ENCODE measurements at regions not wholly inside any gene's neighbourhood (a gene's known extent, or its start where the extent isn't known, plus 50 kb on each side); places are given as distances from the start of the nearest gene placed in this dataset.

- DNase-seq: no peak
Observed at GRCh38 chr1:228979325-228979699, 244.0 kb downstream of the RHOU start.

DNA sequence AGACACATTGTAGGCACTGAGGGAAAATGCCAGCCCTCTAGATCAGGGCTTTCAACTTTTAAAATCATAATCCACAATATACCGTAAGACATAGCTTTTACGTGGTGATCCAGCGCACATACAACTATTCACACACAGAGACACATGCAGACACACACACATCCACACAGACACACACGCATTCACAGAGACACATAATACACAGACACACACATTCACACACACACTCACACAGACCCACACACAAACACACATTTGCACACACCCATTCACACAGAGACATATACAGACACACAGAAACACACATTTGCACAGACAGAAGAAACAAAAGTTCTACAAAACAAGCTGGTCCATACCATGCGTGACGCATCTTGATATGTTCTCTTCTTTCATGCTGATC, 244.5 kb downstream of the RHOU start:
- DNase-seq: no peak

DNA sequence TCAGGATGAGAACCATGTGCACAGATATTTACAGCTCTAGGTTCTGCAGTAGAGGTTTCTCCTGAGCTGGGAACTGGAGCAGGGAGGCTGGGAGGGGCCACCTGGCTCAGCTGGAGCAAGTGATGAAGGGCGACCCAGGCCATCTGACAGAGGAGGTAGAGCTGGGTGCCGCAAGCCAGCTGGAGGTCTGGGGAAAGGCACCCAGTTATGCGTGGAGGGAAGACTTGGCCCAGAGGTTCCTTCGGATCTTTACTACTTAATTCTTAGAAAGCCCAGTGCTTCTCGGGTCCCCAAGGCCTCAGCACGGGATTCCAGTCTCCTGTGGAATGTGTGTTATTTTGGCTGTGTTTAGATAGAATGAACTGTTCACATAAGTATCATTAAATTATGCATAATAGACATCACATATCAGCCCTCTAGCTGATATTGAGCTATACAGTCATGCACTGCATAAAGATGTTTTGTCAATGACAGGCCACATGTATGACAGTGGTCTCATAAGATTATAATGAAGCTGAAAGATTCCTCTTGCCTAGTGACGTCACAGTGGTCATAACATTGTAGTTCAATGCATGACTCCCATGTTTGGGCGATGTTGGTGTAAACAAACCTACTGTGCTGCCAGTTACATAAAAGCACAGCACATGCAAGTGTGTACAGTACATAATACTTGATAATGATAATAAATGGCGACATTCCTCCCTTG, 245.1 kb downstream of the RHOU start:
- no peak for DNase-seq

- DNase-seq: peak; percentile 22
Observed at GRCh38 chr1:228982637-228983036, 247.4 kb downstream of the RHOU start.

GRCh38 chr1:228983231-228983660, 248.0 kb downstream of the RHOU start:
- no peak for DNase-seq

DNA sequence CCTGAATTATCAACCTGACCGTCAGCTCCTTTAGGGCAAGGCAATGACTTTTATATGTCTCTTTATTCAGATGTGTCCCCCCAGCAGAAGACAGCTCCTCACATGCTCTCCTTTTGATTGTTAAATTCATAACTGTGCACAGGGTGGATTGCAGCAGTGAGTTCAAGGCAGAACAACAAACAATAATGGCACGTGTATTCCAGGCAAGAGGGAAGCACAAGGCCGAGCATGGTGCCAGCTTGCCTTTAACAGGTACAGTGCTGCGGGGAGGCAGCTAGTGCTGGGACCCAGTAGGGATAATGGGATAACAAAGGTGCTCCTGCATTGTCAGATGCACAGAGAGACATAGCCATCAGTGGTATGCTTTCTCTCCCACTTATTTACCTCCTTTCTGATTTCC, 248.4 kb downstream of the RHOU start:
- no peak for DNase-seq

GRCh38 chr1:228984107-228984506, 248.8 kb downstream of the RHOU start:
- DNase-seq: no peak

DNA sequence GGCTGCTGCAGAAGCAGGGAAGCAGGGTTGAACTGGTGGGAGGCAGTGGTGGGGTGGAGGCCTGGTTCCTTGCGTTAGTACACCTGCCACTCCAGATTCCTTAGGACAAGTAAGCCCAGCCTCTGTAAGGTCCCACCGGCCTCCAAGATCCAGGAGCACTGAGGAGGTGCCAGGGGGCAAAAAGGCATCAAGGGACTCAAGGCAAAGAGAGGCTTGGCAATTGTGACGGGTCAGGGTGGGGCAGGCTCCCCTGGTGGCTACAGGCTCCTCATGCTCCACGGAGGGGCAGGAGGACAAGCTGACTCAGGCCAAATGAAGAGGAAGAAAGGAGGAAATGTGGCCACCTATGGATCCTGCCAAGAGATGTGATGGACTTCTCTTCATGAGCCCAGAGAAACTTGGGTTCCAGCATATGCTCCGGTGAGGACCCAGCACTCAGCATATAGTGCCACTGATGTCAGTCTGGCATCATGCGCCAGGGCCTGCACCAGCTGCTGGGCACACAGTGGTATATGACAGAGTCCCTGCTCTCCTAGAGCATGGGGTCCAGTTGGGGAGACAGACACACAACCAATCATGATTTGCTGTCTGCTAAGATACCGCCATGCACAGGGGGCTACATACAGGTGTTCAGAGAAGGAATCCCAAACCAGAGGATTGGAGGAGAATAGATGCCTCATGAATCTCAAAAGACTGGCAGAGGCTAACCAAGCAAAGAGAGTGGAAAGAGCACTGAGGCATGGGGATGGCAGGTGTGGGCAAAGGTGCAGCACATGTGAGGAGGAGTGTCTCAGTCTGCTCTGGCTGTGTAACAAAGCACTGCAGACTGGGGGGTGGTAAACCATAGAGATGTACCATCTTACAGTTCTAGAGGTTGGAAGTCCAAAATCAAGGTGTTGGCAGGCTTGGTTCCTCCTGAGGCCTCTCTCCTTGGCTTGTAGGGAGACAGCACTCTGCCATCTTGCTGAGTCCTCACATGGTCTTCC, 249.7 kb downstream of the RHOU start:
- DNase-seq: no peak

DNA sequence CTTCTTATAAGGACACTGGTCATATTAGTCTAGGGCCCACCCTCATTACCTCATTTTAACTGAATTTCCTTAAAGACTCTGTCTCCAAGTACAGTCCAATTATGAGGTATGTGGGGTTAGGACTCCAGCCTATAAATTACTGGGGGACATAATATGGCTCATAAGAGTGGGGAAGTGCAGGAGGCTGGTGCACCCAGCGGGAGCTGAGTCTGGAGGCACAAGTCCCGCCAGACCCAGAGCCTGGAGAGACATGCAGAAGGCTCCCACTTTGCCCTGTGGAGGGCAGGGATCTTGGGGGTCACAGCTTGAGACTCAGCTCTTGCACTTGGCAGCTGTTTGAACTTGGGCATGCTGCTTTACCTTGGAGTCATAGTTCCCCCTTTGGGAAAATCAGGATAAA, 250.4 kb downstream of the RHOU start:
- no peak for DNase-seq

DNA sequence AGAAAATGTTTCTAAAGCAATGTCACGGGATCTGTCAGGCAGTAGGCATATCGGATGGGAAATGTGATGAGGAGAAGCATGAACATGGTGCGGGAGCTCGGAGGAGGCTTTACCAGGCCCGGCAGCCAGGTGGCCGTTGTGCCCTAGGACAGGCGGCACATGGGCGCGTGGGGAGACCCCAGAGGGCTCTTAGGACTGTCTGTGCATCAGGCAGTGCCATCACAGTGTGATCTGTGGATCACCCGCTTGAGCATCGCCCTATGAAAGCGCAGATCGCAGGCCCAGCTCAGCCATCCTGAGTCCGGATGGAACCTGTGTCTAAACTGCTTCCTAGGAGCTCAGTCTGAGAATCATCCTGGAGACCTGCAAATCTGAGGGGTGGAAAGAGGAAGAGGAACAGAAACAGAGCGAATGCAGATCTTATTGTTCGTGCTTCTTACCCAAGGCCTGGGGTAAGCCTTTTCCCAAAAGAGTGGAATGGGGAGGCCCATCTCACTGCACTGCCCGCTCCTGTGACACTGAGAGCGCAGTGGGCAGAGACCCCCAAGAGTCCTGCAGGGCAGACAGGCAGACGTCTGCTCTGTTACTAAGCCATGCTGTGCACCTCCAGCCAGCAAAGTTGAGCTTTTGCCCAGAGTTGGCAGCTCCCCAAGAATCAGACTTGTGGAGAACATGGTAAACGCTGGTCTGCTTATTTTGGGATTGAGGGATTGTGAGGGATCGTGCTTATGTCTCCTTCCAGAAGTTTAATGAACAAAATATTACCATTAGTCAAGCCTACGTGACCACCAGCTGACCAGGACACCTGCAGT, 251.0 kb downstream of the RHOU start:
- peak; percentile 21 for DNase-seq

GRCh38 chr1:228987286-228987685, 252.0 kb downstream of the RHOU start:
- DNase-seq: no peak

DNA sequence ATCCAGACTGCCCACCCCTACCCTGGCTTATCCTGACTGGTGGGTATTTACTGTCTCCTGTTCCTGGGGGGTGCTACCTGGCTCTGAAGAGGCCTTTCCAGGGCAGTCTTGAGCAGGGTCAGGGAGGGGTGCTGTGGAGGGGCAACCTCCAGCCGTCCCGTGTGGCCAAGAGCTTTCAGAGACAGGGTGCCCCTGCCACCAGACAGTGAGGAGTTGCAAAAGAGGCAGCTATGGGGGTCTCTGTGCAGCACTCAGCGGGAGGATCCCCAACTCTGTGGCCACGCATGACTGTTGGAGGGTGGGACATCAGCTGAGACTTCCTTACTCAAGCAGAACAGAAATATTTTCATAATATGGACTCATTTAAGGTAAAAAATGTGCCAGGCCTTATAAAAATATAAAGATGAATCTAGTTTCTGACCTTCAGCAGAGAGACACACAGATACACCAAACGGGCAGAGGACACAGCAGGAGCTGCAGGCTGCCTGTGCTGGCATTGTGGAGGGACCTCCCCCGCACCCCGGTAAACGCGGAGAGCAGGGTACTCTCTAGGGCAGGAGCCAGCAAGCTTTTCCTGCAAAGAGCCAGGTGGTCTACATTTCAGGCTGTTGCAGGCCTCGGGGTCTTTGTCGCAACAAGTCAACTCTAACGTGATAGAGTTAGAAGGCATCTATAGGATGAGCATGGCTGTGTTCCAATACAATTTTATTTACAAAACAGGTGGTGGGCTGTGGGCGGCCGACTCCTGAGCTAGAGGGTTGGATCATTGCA, 252.6 kb downstream of the RHOU start:
- no peak for DNase-seq

DNA sequence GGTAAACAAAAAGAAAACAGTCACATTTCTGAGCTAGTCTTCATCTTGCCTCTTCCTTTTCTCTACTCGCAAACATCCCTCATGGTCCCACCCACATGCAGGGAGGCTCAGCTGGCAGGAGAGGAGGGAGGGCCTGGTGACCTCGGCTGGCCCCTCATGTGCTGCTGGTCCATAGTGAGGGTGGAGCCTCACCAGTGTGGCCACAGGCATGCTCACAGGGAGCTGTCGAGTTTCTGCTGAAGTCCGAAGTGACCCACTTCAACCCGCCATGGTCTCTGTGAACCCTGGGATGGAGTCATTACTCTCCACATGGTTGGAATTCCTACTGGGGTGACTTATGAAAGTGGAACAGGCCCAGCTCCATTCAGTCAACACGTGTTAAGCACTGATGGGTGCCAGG, 253.4 kb downstream of the RHOU start:
- no peak for DNase-seq

DNA sequence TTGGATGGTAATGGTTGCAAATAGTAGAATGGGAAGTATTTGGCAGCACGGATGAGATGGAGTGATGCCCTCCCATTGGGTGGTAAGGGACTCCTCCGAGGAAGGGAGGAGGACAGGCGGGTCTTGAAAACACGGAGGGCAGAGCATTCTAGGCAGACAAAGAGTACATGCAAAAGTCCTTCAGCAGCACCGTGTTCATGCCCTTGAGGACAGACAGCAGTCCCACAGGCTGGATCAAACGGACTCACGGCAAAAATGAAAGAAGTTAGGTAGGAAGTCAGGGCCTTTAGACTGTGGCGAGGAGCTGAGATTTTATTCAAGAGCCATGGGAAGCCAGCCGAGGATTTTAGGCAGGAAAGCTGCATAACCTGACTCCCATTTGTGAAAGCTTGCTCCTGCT, 253.9 kb downstream of the RHOU start:
- no peak for DNase-seq

- DNase-seq: no peak
Observed at GRCh38 chr1:228989676-228989991, 254.4 kb downstream of the RHOU start.

GRCh38 chr1:228989992-228990827, 254.9 kb downstream of the RHOU start:
- DNase-seq: peak; percentile 47

DNA sequence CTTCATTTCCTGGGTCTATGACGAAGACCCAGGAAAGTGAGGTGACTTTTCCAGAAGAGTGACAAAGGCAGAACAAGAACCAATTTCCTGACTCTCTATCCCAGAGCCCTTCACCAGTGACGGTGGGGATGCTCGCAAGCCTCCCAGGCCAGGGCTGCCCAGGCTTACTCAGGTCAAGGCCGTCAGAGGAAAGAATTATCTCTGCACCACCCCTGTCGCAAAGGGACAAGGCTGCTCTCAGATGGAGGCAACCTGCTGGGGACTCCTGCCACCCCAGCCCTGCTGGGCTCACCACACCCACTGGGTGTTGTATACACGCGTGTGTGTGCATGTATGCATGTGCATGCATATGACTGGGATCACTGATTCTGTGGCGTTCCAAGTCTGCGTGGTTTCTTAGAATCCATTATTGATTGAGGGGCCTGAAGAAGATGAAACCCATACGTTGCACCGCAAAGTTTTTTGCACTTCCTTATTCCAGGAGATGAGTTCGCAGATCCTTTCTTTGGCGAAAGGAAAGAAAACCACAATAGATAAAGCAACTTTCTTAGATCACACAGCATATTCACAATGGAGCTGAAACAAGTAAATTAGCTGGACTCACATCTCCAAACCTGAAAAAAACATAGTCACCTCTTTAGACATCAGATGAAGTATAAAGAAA, 255.8 kb downstream of the RHOU start:
- DNase-seq: no peak

DNA sequence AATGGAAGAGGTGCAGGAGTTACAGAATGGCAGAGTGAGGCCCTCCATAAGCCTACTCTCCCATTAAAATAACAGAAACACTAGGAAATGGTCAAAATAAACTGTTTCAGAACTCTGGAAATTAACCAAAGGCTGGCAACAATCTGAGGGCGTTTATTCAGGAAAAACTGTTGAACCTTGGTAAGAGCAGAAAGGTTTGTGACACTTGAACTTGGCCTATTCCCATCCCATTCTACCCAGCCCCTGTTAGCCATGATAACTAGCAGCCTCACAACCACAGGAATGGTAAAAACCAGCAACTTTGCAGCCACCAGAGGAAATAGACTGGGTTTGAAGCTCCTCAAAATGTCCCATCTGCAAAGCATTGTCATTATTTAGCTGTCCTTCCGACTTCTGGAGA, 256.8 kb downstream of the RHOU start:
- no peak for DNase-seq

DNA sequence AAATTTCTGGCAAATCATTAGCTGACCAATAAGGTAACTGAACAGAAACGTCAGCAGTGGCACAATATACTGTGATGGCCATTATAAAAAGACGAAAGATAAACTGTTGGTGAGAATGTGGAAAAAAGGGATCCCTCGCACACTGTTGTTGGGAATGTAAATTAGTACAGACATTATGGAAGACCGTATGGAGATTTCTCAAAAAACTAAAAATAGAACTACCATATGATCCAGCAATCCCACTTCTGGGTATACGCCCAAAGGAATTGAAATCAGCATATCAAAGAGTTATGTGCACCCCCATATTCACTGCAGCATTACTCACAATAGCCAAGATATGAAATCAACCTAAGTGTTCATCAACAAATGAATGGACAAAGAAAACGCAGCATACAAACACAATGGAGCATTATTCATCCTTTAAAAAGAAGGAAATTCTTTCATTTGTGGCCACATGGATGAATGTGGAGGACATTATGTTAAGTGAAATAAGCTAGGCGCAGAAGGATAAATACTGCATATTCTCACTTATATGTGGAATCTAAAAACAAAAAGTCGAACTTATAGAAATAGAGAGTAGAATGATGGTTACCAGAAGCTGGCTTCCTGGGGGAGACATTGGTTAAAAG, 257.7 kb downstream of the RHOU start:
- DNase-seq: no peak
